ENCODE measurements at regions not wholly inside any gene's neighbourhood (a gene's known extent, or its start where the extent isn't known, plus 50 kb on each side); places are given as distances from the start of the nearest gene placed in this dataset.

- TF ChIP-seq, protein P1, sequence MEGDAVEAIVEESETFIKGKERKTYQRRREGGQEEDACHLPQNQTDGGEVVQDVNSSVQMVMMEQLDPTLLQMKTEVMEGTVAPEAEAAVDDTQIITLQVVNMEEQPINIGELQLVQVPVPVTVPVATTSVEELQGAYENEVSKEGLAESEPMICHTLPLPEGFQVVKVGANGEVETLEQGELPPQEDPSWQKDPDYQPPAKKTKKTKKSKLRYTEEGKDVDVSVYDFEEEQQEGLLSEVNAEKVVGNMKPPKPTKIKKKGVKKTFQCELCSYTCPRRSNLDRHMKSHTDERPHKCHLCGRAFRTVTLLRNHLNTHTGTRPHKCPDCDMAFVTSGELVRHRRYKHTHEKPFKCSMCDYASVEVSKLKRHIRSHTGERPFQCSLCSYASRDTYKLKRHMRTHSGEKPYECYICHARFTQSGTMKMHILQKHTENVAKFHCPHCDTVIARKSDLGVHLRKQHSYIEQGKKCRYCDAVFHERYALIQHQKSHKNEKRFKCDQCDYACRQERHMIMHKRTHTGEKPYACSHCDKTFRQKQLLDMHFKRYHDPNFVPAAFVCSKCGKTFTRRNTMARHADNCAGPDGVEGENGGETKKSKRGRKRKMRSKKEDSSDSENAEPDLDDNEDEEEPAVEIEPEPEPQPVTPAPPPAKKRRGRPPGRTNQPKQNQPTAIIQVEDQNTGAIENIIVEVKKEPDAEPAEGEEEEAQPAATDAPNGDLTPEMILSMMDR (IDR thresholded peaks at IDR 0.05) = no peak
- no peak for TF ChIP-seq POLR2A (IDR thresholded peaks at IDR 0.05)
Observed at GRCh38 chr18:60739212-60739611, 366.6 kb upstream of the MC4R start.

Data from Peyer's patch (tissue), 4 donors.